K562 (cell line): ENCODE measurements at regions not wholly inside any gene's neighbourhood (a gene's known extent, or its start where the extent isn't known, plus 50 kb on each side); places are given as distances from the start of the nearest gene placed in this dataset.

Experiments used
- CTCF ChIP-seq, 3 experiments: IDR thresholded peaks in 2 of 3; conservative IDR thresholded peaks in 1 of 3; 2 replicates each; pipeline ENCODE4 v1.5.1; 2011 to 2012; ENCODE audit warnings: low read length in 3 of 3, mild to moderate bottlenecking in 3 of 3, control low read depth in 2 of 3, improper control_type of control experiment in 1 of 3, inconsistent platforms in 1 of 3, low read depth in 1 of 3, mixed read lengths in 1 of 3, moderate library complexity in 1 of 3; ENCODE audit not compliant: insufficient read depth in 2 of 3
- CUX1 ChIP-seq: fragments of 200-800 bp; sonication (Bioruptor generic); IDR thresholded peaks from 2 replicates; pipeline ENCODE4 v1.6.1; 2016; ENCODE audit warnings: missing genetic modification characterization, missing compliant biosample characterization
- FOXJ3 ChIP-seq: sonication (generic); formaldehyde crosslinking; IDR thresholded peaks from 2 replicates; pipeline ENCODE4 v1.4.0; 2020; ENCODE audit warnings: mild to moderate bottlenecking, missing genetic modification reagents
- FOXK2 ChIP-seq, 2 experiments: fragments of 450-650 bp; IDR thresholded peaks in 1 of 2; conservative IDR thresholded peaks in 1 of 2; 2 replicates each; pipeline ENCODE4 v1.6.1; 2016; ENCODE audit warnings: low read depth in 2 of 2, mild to moderate bottlenecking in 1 of 2
- HCFC1 ChIP-seq: IDR thresholded peaks from 2 replicates; pipeline ENCODE4 v1.6.1; 2012; ENCODE audit warnings: low read depth, low read length, improper control_type of control experiment
- MAFG ChIP-seq: fragments of 450-650 bp; conservative IDR thresholded peaks from 2 replicates; pipeline ENCODE4 v1.6.1; 2016; ENCODE audit warnings: missing genetic modification characterization, missing compliant biosample characterization
- NCOA1 ChIP-seq: fragments of 450-650 bp; IDR thresholded peaks from 2 replicates; pipeline ENCODE4 v1.6.1; 2016; ENCODE audit warnings: low read depth
- PHF20 ChIP-seq: fragments of 450-650 bp; IDR thresholded peaks from 2 replicates; pipeline ENCODE4 v1.6.1; 2018; ENCODE audit not compliant: partially characterized antibody
- RFX5 ChIP-seq: IDR thresholded peaks from 2 replicates; pipeline ENCODE4 v1.6.1; 2011; ENCODE audit warnings: low read depth, mild to moderate bottlenecking, improper control_type of control experiment, low read length
- SIN3B ChIP-seq: fragments of 450-650 bp; IDR thresholded peaks from 2 replicates; pipeline ENCODE4 v1.6.1; 2017; ENCODE audit warnings: low read depth, mild to moderate bottlenecking, moderate library complexity
- TEAD4 ChIP-seq, 2 experiments: sonication (generic) in 1 of 2; formaldehyde crosslinking in 1 of 2; IDR thresholded peaks; 2 replicates each; pipeline versions ENCODE4 v1.6.1 to v1.8.0; 2012 to 2022; ENCODE audit warnings: borderline replicate concordance in 1 of 2, inconsistent platforms in 1 of 2, low read length in 1 of 2, mild to moderate bottlenecking in 1 of 2, missing genetic modification reagents in 1 of 2
- ZFP91 ChIP-seq: sonication (generic); formaldehyde crosslinking; IDR thresholded peaks from 2 replicates; pipeline ENCODE4 v1.8.0; 2022; ENCODE audit warnings: mild to moderate bottlenecking, missing genetic modification reagents

- TF ChIP-seq RFX5 = no peak
- no peak for TF ChIP-seq MAFG (tag)
- TF ChIP-seq HCFC1 = no peak
- no peak for TF ChIP-seq CTCF (IDR thresholded peaks at IDR 0.05 in 2 of 3, conservative IDR thresholded peaks at IDR 0.05 in 1 of 3; ENCODE audit: insufficient read depth in 2 of 3, low read depth in 1 of 3, low read length in 3 of 3)
- no peak for TF ChIP-seq CUX1 (CRISPR knock-in tag)
- no peak for TF ChIP-seq NCOA1
- TF ChIP-seq SIN3B = no peak
- TF ChIP-seq TEAD4 (IDR thresholded peaks at IDR 0.05; ENCODE audit: low read length) = no peak
- TF ChIP-seq TEAD4 (CRISPR knock-in tag; IDR thresholded peaks at IDR 0.05; ENCODE audit: borderline replicate concordance) = no peak
- TF ChIP-seq FOXJ3 (CRISPR knock-in tag) = no peak
- no peak for TF ChIP-seq ZFP91 (CRISPR knock-in tag)
- no peak for TF ChIP-seq FOXK2 (conservative IDR thresholded peaks at IDR 0.05 in 1 of 2, IDR thresholded peaks at IDR 0.05 in 1 of 2; ENCODE audit: low read depth in 2 of 2)
- TF ChIP-seq PHF20 = no peak
These were observed 354.0 kb downstream of the TLR4 start for GRCh38 chr9:118058227-118058626.
